CD4-positive, alpha-beta T cell treated with Interleukin-17A for 4 hours (primary cell): ENCODE measurements at regions not wholly inside any gene's neighbourhood (a gene's known extent, or its start where the extent isn't known, plus 50 kb on each side); places are given as distances from the start of the nearest gene placed in this dataset.

ENCODE experiments used
- DNase-seq: peaks from one replicate; pipeline ENCODE4 v3.0.0-alpha.2; 2020; ENCODE audit warnings: mixed read lengths

- DNase-seq = no peak
Observed at GRCh38 chr5:1706021-1706420, 93.6 kb downstream of the MRPL36 start.

GRCh38 chr5:1704676-1705075 is 95.0 kb downstream of the MRPL36 start:
- DNase-seq = no peak

GRCh38 chr5:1704266-1704665 is 95.4 kb downstream of the MRPL36 start:
- DNase-seq = no peak

GRCh38 chr5:1703352-1704050 is 96.1 kb downstream of the MRPL36 start:
- DNase-seq = no peak

GRCh38 chr5:1702318-1702717 is 97.3 kb downstream of the MRPL36 start:
- DNase-seq = no peak

GRCh38 chr5:1701884-1702283 is 97.8 kb downstream of the MRPL36 start:
- DNase-seq = no peak

GRCh38 chr5:1701216-1701864 is 98.3 kb downstream of the MRPL36 start:
- DNase-seq = no peak

- DNase-seq = no peak
Observed at GRCh38 chr5:1699394-1699793, 100.2 kb downstream of the MRPL36 start.

- DNase-seq = no peak
Observed at GRCh38 chr5:1698589-1699316, 100.9 kb downstream of the MRPL36 start.

- DNase-seq = no peak
Observed at GRCh38 chr5:1692381-1692780, 107.3 kb downstream of the MRPL36 start.

GRCh38 chr5:1687301-1687970 is 112.2 kb downstream of the MRPL36 start:
- DNase-seq = no peak

- DNase-seq = no peak
Observed at GRCh38 chr5:1686016-1686802, 113.4 kb downstream of the MRPL36 start.

- no peak for DNase-seq
Observed at GRCh38 chr5:1685066-1685465, 114.6 kb downstream of the MRPL36 start.

GRCh38 chr5:1681955-1682354 is 117.7 kb downstream of the MRPL36 start:
- no peak for DNase-seq

- no peak for DNase-seq
Observed at GRCh38 chr5:1673042-1673677, 126.5 kb downstream of the MRPL36 start.

GRCh38 chr5:1672396-1672795 is 127.2 kb downstream of the MRPL36 start:
- DNase-seq = no peak

GRCh38 chr5:1671351-1671750 is 128.3 kb downstream of the MRPL36 start:
- no peak for DNase-seq

- no peak for DNase-seq
Observed at GRCh38 chr5:1670351-1670750, 129.3 kb downstream of the MRPL36 start.

GRCh38 chr5:1669276-1670155 is 130.1 kb downstream of the MRPL36 start:
- DNase-seq = no peak

GRCh38 chr5:1668141-1668721 is 131.4 kb downstream of the MRPL36 start:
- peak; percentile 24 for DNase-seq
